NCI-H1930 (cell line): ENCODE measurements at regions not wholly inside any gene's neighbourhood (a gene's known extent, or its start where the extent isn't known, plus 50 kb on each side); places are given as distances from the start of the nearest gene placed in this dataset.
"Not testable (repeated sequence)": the region's sequence is repeated elsewhere in the genome, so short reads cannot be mapped to it uniquely, and the experiment has no call there.

Source experiments
- DNase-seq, 2 experiments: peaks; one replicate each; lab custom pipeline; 2025; lab: John Stamatoyannopoulos, UW

GRCh38 chr18:73535990-73536389 lies 611.6 kb downstream of the FBXO15 start:
- no peak for DNase-seq

- DNase-seq: no peak
These were observed 612.4 kb downstream of the FBXO15 start for GRCh38 chr18:73535189-73535588.

GRCh38 chr18:73531601-73532000 lies 616.0 kb downstream of the FBXO15 start:
- DNase-seq: no peak

- DNase-seq: no peak
These were observed 619.6 kb downstream of the FBXO15 start for GRCh38 chr18:73528066-73528465.

GRCh38 chr18:73520229-73520628 lies 627.4 kb downstream of the FBXO15 start:
- no peak for DNase-seq

GRCh38 chr18:73516056-73516455 lies 631.6 kb downstream of the FBXO15 start:
- not testable (repeated sequence) for DNase-seq

DNA sequence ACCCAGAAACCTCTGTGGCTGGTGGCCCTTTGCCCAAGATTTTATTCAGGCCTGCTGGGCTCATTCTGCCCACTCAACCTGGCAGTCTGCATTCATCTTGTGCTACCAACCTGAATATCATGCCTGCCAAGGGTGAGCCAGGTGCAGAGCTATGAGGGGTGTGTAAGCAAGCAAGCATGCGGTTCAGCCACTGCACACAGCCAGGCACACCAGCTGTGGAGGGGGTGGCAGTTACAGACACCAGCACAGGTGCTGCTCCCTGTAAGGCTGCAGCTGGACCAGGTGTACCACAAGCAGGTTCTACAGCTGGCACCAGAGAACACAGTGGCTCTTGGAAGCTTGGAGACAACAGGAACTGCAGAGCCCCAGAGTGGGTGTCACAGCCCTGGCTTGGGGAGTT lies 633.2 kb downstream of the FBXO15 start:
- no peak for DNase-seq

DNA sequence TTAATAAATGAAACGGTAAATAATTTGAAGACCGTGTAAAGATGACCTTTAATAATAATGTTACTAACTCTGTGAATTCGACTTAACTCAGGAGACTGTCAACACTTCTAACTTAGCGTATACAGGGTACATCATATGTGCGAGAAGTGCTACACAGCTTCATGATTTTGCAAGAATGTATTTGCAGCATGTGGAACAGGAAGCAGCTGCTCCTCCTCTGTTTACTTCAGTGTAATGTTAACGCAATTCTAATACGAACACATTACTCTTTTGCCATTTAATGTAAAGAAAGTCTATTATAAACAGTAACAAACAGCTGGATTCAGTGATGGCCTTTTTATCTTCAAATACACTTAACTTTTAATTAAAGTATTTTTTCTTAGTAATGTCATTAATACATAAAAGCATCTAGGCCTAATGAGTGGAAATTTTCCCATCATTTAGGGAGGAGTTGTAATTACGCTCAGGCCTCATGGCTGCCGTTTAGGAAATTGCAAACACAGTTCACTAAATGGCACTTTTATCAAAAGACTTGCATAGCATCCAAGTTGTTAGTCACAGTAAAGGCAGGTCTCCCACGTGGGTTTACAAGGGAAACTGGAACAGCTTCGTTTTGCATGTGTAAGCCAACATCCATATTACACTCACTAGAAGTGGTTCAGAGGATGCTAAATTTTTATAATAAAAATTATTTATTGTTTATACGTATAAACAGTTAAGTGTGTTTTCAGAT lies 635.7 kb downstream of the FBXO15 start:
- no peak for DNase-seq

DNA sequence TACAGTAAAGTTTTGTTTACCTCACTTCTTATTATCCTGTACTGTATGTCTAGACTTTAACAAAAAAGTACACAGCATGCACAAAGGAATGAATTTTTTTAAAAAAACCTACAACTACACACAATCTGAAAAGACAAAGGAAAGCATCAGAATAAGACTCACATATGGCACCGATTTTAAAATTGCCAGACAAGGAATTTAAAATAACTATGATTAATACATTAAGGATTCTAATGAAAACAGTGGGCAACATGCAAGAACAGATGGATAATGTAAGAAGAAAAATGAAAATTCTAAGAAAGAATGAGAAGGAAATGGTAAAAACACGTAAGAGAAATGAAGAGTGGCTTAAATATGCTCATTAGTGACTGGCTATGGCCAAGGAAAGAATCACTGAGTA lies 638.2 kb downstream of the FBXO15 start:
- DNase-seq: no peak

DNA sequence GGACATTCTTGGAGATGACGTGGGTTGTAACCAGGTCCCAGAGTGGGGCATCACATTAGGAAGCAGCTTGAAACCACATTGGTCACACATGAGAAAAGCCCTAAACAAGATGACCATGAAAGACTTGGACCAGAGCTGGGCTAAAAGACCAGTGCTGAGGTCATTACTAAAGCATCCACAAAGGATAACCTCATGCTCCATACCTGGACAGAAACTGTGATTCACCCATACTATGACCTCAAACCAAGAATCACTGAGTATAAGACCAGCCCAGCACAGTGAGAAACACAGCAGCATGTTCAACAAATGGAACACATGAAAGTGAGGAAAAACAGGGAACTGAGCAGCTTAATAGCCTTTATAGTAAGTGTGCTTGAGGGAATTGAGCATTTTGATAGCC lies 635.5 kb upstream of the NETO1 start:
- no peak for DNase-seq

DNA sequence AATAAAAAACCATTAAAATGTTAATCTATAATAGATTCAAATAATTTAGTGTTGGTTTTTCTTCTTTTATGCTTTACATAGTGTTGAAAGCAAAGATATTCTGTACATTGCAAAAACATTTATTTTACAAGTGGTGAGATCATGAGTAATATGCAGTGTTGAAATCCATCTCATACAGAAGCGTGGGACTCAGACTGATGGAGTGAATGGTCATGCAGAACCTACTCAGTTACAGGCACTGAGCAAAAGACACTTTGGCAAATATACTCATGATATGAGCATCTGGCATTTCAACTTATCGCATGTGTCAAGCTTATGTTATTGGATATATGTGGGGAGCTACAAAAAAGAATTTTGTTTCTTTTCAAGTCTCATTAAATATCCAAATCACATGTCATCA lies 620.2 kb upstream of the NETO1 start:
- DNase-seq: no peak

DNA sequence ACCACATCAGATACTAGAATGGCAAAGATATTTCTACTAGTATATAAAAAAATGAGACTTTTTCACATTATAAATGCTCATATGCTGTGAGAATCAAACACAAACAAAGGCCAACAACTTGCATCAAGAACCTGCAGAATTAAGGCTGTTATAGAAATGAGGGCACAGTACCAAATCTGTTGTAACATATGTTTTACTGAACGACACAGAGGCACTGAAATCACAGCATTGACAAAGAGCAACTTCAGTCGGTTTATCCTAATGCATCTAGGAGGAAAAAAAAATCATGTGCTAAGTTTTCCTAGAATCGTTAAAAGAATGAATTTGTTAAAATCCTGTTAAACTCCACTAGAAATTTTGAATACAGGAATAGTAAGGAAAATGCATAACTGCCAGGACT lies 617.4 kb upstream of the NETO1 start:
- DNase-seq: no peak

DNA sequence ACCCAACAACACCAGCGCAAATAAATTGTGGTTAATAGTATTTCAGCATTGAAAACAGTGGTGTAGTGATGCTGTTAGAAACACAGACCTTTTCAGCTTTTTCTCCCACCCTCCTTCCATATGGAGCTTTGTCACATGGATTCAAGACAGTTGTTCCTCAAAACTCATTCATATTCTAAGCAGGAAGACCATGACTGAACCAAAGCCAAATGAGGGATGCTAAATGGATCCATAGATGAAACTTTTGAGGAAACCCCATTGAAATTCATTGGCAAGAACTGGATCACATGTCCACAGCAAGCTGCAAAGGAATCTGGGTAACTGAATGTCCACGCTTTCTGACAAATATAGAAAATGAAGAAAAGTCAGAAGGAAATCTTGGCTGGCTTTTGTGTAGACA lies 615.1 kb upstream of the NETO1 start:
- DNase-seq: no peak

DNA sequence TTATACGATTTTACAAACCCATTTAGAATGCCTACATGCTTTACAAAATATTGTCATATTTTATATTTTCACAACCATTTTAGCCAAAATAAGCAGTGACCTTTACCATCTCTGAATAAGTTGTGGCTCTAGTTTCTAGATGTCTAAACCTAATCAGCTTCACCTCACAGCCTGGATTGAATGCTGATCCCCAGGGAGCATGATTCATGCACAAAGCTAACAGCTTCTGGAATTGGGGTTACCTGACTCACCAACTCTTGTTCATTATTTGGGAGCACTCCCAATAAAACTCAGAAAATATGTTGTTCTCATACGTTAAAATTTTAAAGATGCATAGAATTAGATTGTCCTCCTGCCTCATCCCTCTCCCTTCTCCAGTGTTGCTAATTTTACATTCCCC lies 611.7 kb upstream of the NETO1 start:
- no peak for DNase-seq

GRCh38 chr18:73478191-73478590 lies 610.4 kb upstream of the NETO1 start:
- no peak for DNase-seq

DNA sequence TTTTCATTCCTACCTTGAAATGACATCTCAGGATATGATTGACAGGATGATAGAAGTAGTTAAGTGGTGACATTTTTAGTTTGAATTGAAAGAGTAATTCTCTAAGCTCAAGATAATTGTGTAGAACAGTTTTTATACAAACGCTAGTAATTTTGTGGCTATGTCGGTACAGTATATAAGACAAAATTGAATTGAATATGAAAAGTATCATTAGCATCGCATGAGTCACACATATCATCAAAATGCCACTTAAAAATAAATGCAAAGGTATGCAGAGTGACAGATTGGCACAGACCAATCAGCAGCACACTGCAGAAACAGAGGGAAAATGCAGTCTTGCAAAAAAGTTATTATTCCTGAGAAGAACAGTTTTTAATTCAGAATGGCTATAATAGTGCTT lies 608.2 kb upstream of the NETO1 start:
- DNase-seq: no peak

DNA sequence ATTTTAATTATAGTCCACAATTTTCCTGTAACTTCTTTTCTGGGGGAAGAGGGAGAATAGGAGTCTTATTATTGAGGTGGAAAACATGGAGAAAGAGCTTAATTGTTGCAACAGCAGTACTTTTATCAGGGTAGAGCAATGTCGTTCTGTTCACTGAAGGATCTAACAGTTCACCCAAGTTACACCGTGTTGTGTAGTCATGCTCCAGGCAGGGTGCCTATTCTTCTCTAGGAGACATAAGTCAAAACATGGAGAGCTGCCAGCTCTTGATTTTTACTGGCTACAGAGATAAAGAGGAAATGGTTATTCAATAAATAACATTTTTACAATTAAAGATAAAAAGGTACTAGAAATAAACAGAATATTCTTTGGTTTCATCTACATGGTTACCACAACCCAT lies 594.3 kb upstream of the NETO1 start:
- no peak for DNase-seq

GRCh38 chr18:73461780-73462059 lies 593.9 kb upstream of the NETO1 start:
- DNase-seq: no peak

DNA sequence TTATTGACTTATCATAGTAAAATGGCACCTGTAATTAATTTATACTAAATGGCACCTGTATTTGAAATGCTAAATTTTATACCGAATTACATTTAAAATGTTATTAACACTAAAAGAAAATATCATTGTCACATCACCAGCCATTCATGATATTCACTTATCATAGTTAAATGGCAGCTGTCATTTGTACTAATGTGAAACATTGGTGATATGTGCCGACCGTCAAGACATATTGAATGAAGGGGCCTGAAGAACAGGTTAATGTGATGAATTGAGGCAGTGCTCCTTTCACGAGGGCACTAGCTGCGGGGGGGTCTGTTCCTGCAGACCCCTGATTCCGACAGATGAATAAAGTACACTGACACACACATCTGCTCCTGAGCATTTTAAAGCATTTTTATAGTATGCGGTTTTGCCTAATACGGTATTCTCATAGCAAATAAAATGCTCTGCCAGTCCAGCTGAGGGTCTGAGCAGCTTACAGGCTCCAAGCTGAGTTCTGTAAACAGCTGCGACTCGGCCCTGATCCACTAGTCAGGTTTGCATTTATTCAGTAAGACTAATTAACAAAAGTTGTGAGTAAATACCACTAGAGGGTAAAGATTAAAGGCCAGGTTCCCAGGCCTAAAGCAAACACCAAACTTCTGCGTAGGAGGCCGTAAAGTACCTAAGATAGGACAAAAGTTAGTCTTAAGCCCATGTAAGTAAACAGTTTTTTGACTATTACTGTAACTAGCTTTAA lies 593.4 kb upstream of the NETO1 start:
- DNase-seq: no peak

DNA sequence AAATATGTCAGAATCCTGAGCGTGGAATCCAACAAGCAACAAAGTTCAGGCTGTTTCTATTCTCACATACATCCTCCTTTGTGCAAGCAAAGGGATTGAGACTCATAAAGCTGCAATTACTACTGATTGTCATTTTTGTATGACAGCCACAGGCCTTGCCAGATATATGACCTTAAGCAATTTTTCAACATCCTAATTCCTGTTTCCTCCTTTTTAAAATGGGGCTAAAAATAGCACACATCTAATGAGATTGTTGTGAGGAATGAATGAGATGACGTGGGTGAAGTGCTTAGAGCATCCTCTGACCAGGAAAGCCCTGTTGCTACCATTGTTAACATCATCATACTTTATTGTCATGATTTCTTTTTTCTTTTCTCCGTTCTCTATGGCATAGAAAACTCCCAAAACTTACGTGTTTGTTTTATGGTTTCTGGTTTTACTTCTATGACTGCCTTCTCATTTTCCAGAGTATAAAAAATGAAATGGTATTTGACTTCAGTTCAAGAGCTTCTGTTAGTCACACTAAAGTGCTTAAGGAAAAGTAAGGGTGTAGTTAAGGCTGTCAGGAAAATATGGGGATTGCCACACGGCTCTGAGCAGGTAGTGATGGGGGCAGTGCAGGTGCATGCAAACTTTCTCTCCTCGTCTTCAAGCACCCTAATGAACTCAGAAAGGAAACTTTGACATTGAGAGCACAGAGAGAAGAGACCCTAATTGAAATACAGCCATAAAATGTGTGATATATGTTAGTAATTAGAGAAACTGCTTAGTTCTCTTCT lies 590.6 kb upstream of the NETO1 start:
- DNase-seq: no peak

DNA sequence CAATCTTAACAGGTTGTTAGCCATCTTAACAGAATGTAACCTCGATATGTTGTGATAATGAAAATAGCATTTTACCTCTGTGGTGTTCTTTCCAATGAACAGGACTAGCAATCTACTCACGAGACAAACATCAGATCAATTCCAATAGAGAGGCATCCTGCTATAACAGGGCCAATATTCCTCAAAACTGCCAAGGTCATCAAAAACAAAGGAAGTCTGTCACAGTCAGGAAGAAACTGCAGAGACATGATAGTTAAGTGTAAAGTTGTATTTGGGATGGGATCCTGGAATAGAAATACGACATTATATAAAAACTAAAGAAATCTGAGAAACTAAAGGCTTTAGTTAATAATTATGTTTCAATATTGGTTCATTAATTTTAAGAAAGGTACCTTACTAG lies 588.9 kb upstream of the NETO1 start:
- no peak for DNase-seq

DNA sequence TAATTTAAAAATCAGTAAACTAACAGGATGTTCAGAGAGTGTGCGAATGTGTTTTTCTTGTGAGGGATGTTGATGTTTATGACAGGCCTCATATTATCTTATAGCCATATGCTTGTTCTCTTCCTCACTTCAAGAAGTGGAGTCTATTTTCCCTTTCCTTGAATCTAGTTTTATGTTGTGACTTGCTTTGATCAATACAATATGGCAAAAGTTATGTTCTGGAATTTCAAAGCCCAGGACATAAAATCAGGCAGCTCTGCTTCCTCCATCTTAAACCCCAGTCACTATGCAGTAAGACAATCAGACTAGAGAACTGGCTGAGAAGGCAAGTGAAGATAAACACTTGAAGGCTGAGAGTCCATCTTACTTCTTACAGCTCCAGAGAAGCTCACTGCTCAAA lies 585.1 kb upstream of the NETO1 start:
- DNase-seq: no peak

DNA sequence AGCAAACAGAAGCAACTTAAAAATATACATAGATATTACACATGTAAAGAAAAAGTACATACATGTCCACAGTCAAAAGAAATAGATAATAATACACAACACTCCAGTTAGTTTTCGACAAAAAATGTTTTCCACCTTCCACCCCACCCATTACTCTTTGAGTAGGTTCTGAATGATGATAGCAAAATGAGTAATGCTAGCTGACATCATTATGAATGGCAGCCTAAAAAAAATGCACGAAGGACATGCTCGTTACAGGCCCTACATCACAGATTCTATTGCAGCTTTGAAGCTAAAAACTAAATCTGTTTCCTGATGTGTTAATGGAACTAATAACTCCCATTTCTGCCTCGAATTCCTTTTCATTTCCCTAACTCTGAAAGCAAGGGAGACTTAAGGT lies 578.7 kb upstream of the NETO1 start:
- no peak for DNase-seq
